HEK293T (cell line): ENCODE measurements at regions not wholly inside any gene's neighbourhood (a gene's known extent, or its start where the extent isn't known, plus 50 kb on each side); places are given as distances from the start of the nearest gene placed in this dataset.
"Not testable (repeated sequence)": the region's sequence is repeated elsewhere in the genome, so short reads cannot be mapped to it uniquely, and the experiment has no call there.

Experiments
- CTCF ChIA-PET: fragments of 350-600 bp; formaldehyde crosslinking; extraction: SDS; loops from one replicate; lab custom pipeline; 2021; ENCODE audit warnings: antibody characterized with exemption, inconsistent platforms; lab: Yijun Ruan, JAX
- POLR2A ChIA-PET: fragments of 350-600 bp; formaldehyde crosslinking; extraction: SDS; loops from one replicate; lab custom pipeline; 2020; ENCODE audit warnings: antibody characterized with exemption, inconsistent platforms; lab: Yijun Ruan, JAX
- DNase-seq: peaks from one replicate; pipeline ENCODE4 v3.0.0; 2012; ENCODE audit warnings: mixed read lengths; ENCODE audit errors: extremely low spot score
- ARNT ChIP-seq: fragments of 450-650 bp; IDR thresholded peaks from 2 replicates; pipeline ENCODE4 v1.6.1; 2017; ENCODE audit warnings: mild to moderate bottlenecking
- BHLHE40 ChIP-seq: fragments of 450-650 bp; IDR thresholded peaks from 2 replicates; pipeline ENCODE4 v1.6.1; 2016; ENCODE audit warnings: mild to moderate bottlenecking, moderate library complexity, borderline replicate concordance
- CTBP1 ChIP-seq: fragments of 450-650 bp; IDR thresholded peaks from 2 replicates; pipeline ENCODE4 v1.6.1; 2016; ENCODE audit warnings: borderline replicate concordance
- ELF4 ChIP-seq: fragments of 450-650 bp; IDR thresholded peaks from 2 replicates; pipeline ENCODE4 v1.6.1; 2017; ENCODE audit warnings: antibody characterized with exemption
- FOXA1 ChIP-seq: fragments of 450-650 bp; IDR thresholded peaks from 2 replicates; pipeline ENCODE4 v1.6.1; 2016; ENCODE audit warnings: mild to moderate bottlenecking
- FOXK2 ChIP-seq: fragments of 450-650 bp; IDR thresholded peaks from 2 replicates; pipeline ENCODE4 v1.6.1; 2016; ENCODE audit warnings: mild to moderate bottlenecking
- FOXM1 ChIP-seq: fragments of 450-650 bp; IDR thresholded peaks from 2 replicates; pipeline ENCODE4 v1.6.1; 2017; ENCODE audit warnings: mild to moderate bottlenecking, borderline replicate concordance
- HDGF ChIP-seq: fragments of 450-650 bp; IDR thresholded peaks from 2 replicates; pipeline ENCODE4 v1.6.1; 2017; ENCODE audit warnings: antibody characterized with exemption, borderline replicate concordance
- L3MBTL2 ChIP-seq: fragments of 450-650 bp; conservative IDR thresholded peaks from 2 replicates; pipeline ENCODE4 v1.6.1; 2016; ENCODE audit warnings: mild to moderate bottlenecking
- LEF1 ChIP-seq: fragments of 450-650 bp; IDR thresholded peaks from 2 replicates; pipeline ENCODE4 v1.6.1; 2017; ENCODE audit warnings: mild to moderate bottlenecking, borderline replicate concordance
- NFRKB ChIP-seq: fragments of 450-650 bp; IDR thresholded peaks from 2 replicates; pipeline ENCODE4 v1.6.1; 2016; ENCODE audit warnings: mild to moderate bottlenecking, moderate library complexity
- SP1 ChIP-seq: fragments of 450-650 bp; IDR thresholded peaks from 2 replicates; pipeline ENCODE4 v1.6.1; 2017
- SUZ12 ChIP-seq: fragments of 450-650 bp; IDR thresholded peaks from 2 replicates; pipeline ENCODE4 v1.6.1; 2016; ENCODE audit warnings: mild to moderate bottlenecking
- TARDBP ChIP-seq: fragments of 450-650 bp; IDR thresholded peaks from 2 replicates; pipeline ENCODE4 v1.6.1; 2016
- ZNF384 ChIP-seq: fragments of 450-650 bp; IDR thresholded peaks from 2 replicates; pipeline ENCODE4 v1.6.1; 2016
- TF ChIP-seq, protein P1 (sequence below): fragments of 450-650 bp; IDR thresholded peaks from 2 replicates; pipeline ENCODE4 v1.6.1; 2016

DNA sequence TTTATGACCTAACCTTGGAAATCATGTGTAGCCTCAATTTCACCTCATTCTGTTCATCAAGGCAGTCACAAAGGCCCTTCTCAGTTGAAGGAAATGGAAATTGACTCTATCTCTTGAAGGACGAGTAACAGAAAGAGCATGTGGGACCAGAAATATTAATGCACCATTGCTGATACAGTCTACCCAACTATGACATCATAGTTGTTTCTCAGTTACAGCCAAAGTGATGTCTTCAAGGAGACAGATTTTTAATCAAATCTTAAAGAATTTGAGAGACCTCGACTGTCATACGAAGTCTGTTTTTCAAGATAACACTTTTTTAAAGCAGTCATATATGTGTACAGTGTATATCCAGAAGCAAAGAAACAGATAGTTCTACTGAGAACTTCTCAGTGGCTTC, 335.7 kb upstream of the PHF14 start:
- ChIA-PET CTCF (interaction anchor here (0.6 kb wide), 1 partner anchor 703 kb away, joined by 4 read pairs; no protein-coding TSS in a partner anchor), POLR2A (no interaction called here)
- no peak for DNase-seq
- TF ChIP-seq, protein P1, sequence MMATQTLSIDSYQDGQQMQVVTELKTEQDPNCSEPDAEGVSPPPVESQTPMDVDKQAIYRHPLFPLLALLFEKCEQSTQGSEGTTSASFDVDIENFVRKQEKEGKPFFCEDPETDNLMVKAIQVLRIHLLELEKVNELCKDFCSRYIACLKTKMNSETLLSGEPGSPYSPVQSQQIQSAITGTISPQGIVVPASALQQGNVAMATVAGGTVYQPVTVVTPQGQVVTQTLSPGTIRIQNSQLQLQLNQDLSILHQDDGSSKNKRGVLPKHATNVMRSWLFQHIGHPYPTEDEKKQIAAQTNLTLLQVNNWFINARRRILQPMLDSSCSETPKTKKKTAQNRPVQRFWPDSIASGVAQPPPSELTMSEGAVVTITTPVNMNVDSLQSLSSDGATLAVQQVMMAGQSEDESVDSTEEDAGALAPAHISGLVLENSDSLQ: no peak
- TF ChIP-seq CTBP1 (no peak), BHLHE40 (no peak), SUZ12 (no peak), SP1 (no peak), L3MBTL2 (no peak), ARNT (no peak), FOXK2 (no peak), TARDBP (no peak), ZNF384 (no peak), FOXA1 (no peak), NFRKB (no peak), ELF4 (no peak)

DNA sequence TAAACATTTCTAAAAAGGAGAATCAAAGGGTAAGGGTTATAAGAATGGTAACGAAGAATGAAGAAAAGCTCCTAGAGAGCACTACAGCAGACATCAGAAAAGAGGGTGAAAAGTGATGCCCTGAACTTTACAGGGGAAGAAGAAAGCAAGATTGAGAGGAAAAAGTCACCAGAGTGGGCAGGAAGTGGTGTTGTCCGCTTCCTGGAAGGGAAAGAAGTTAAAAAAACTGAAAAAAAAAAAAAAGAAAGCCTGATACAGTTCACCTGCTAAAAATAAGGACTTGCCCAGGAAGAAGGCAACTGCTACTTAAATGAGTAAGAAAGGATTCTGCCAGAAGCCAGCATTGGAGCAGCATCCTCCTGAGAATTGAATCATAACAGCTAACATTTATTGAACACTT, 330.1 kb upstream of the PHF14 start:
- TF ChIP-seq, protein P1: no peak
- TF ChIP-seq ELF4: no peak
- ChIA-PET POLR2A (no interaction called here), CTCF (no interaction called here)
- no peak for DNase-seq

DNA sequence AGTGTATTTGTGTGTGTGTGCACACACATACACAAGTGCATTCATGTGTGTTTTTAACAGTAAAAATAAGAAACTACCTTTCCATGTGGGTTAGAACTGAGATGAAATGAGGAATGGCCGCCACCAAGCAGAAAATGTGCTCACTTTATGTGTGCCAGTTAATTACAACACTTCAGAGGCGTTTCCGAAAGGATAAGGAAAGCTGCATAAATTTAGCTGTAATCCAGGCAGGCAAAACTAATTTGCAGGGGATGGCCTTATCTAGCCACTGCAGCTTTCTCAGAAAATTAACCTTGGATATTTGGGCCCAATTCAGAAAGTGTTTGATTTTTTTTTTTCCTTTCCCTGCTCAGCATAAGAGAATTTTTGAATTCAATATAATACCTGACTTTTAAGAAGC, 328.8 kb upstream of the PHF14 start:
- POLR2A ChIA-PET: no interaction called here
- no peak for DNase-seq
- TF ChIP-seq L3MBTL2 (no peak), NFRKB (no peak), TARDBP (no peak), HDGF (no peak), BHLHE40 (no peak), SP1 (no peak), SUZ12 (no peak), ELF4 (no peak)
- CTCF ChIA-PET: no interaction called here

DNA sequence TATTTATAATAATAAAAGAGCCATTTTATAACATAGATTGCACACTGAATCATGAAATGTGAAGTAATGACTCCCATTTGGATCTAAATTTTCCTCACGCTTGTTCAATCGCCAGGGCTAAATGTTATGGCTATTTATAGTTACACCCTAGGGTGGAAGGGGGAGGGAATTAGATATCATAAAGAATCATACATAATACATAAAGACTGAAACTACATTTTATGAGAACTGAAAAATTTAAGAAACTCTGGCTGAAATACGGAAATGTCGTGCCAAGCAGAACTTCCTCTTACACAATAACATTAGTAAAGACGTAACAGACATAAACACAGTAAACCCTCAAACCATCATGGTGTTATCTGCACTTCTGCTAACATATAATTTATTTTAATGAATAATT, 327.5 kb upstream of the PHF14 start:
- DNase-seq: no peak
- POLR2A ChIA-PET: no interaction called here
- no peak for TF ChIP-seq L3MBTL2
- no peak for TF ChIP-seq FOXK2
- no peak for TF ChIP-seq HDGF
- no peak for TF ChIP-seq FOXA1
- TF ChIP-seq ELF4: no peak
- no peak for TF ChIP-seq SUZ12
- no peak for TF ChIP-seq SP1
- TF ChIP-seq, protein P1: no peak
- TF ChIP-seq BHLHE40: no peak
- no peak for TF ChIP-seq ARNT
- CTCF ChIA-PET: interaction anchor here (0.6 kb wide), 1 partner anchor 593 kb away, joined by 3 read pairs; no protein-coding TSS in a partner anchor

DNA sequence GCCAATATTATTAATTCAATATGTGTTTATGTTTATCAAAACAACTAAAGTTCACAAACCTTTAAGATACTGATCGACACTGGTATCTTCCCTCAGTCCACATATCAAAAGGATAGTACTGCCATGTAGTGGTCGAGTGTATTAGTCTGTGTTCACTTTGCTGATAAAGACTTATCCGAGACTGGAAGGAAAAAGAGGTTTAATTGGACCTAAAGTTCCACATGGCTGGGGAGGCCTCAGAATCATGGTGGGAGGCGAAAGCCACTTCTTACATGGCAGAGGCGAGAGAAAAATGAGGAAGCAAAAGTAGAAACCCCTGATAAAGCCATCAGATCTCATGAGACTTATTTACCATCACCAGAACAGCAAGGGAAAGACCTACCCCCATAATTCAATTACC, 325.4 kb upstream of the PHF14 start:
- TF ChIP-seq, protein P1: no peak
- TF ChIP-seq FOXK2: no peak
- TF ChIP-seq SUZ12: no peak
- TF ChIP-seq L3MBTL2: no peak
- POLR2A ChIA-PET: no interaction called here
- CTCF ChIA-PET: no interaction called here
- no peak for DNase-seq

DNA sequence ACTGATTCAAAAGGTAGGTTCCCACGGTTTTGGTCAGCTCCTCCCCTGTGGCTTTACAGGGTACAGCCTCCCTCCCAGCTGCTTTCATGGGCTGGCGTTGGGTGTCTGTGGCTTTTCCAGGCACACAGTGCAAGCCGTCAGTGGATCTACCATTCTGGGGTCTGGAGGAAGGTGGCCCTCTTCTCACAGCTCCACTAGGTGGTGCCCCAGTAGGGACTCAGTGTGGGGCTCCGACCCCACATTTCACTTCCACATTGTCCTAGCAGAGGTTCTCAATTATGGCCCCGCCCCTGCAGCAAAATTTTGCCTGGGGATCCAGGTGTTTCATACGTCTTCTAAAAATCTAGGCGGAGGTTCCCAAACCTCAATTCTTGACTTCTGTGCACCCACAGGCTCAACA, 324.6 kb upstream of the PHF14 start:
- POLR2A ChIA-PET, DNase-seq, CTCF ChIA-PET: not testable (repeated sequence)

DNA sequence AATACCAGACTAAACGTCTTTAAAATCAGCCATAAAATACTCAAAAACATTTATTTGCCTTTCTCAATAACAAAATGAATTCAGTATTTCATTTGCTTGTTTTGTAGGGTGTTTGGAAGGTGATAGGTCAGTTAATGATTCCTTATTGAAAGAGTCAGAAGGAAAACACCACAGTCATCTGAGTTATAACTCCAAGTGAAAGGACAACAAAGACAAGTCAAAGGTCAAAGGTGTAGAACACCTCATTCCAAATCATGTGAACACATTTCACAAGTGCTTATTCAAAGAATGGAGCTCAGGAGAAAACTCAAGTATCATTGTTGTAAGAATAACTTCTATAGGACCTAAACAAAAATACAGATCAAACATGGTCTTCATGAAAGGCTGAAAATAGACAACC, 318.6 kb upstream of the PHF14 start:
- CTCF ChIA-PET: no interaction called here

More for the DNA sequence above, 318.6 kb upstream of the PHF14 start:
- no peak for DNase-seq
- POLR2A ChIA-PET: no interaction called here
- TF ChIP-seq FOXA1 (no peak), L3MBTL2 (no peak), ELF4 (no peak), SUZ12 (no peak), TARDBP (no peak), FOXM1 (no peak), BHLHE40 (no peak), LEF1 (no peak)
